Pulmonary artery endothelial cell (primary cell): ENCODE measurements at regions not wholly inside any gene's neighbourhood (a gene's known extent, or its start where the extent isn't known, plus 50 kb on each side); places are given as distances from the start of the nearest gene placed in this dataset.
"Not testable (repeated sequence)": the region's sequence is repeated elsewhere in the genome, so short reads cannot be mapped to it uniquely, and the experiment has no call there.

Experiments
- DNase-seq: peaks from one replicate; pipeline ENCODE4 v3.0.0-alpha.2; 2011; ENCODE audit warnings: low read depth, low spot score

DNA sequence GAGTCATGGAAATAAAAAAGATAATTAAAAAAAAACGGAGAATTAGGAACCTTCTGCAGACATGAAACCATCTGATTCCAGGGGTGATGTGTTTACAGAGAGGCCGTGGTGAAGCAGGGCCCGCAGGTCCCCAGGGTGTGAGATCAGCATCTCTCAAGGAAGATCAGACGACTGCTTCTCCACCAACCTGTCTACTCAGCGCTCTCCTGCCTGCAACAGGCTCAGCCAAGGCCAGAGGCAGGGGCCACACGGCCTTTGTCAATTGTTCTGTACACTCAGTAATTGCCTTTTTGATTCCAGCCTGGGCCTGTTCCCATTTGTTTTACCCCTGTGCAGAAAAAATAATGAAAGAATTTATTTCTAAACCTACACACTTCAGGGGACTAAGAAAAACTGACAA is 124.6 kb downstream of the NXPE2 start:
- no peak for DNase-seq

DNA sequence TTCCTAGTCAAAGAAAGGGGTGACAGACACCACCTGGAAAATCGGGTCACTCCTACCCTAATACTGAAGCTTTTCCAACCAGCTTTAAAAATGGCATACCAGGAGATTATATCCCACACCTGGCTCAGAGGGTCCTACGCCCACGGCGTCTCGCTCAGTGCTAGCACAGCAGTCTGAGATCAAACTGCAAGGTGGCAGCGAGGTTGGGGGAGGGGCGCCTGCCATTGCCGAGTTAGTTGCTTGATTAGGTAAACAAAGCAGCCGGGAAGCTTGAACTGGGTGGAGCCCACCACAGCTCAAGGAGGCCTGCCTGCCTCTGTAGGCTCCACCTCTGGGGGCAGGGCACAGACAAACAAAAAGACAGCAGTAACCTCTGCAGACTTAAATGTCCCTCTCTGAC is 127.1 kb downstream of the NXPE2 start:
- DNase-seq = not testable (repeated sequence)

DNA sequence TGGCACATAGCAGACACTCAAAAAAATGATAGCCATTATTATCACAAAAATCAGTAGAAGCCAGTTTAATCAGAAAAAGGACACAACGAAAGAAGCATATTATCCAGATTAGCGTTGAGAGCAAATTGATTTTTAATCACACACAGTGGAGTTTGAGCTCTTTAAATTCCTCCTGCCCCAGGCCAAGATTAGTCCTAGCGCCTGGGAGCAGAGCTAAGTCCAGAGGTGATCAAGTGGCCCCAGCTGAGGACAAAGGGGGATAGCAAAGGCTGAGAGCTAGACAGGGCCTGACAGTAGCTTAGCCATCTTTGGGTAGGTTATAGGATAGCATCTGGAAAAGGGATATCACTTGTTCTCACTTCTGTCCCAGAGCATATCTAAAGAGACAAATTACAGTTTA is 133.6 kb downstream of the NXPE2 start:
- no peak for DNase-seq

DNA sequence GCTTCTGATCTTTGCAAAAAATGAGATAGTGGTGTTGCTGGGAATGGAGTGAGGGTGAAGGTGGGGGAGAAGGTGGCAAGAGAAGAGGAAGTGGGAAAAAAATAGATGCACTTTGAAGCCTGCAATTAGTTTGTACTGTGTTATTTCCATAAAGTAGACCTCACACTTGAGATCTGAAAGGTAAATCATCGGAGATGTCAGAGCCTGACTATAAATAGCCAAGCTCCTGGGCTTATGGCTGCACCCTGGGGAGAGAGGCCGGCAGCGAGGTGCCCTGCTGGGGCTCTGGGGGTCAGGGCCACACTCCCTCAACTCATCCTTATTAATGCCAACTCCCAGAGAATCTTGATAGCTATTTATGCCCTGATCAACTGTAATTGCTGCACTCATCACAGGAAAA is 134.4 kb downstream of the NXPE2 start:
- no peak for DNase-seq

DNA sequence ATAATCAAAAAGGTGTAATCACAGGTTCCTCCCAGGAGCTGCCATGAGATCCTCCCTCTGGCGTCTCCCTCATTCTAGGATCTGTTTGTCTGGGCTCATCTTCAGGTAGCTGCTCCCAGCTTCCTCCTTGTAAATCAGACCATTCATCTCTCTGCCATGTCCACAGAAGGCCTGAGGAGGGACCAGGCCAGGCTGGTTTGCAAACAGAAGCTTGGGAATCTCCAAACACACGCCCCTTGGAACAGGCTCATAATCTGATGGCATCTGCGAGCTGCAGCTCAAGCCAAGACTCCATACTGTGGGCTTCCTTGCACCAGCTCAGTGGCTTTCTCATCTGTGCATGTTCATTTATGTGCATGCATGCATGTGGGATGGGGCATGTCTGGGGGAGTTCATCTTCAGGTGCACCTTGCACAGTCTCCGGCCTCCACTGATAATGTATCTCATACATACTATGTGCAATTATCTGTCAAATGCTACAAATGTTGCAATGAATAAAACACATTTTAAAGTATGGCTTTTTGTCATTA is 134.9 kb downstream of the NXPE2 start:
- no peak for DNase-seq

DNA sequence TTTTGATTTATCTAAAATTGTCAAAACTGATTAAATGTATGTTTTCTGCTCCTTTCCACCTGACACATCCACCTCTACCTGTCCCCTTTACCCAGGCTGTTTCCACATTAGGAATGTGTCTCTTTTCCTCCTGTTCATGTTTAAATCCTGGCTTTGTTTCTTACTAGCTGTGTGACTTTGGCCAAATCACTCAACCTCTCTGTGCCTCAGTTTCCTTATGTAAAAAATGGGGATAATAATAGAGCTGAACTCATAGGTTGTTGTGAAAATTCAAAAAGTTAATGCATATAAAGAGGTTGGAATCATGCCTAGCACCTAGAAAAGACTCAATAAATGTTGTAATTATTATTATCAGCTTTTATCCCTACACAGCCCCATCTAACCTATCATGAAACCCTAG is 136.8 kb downstream of the NXPE2 start:
- DNase-seq = no peak

DNA sequence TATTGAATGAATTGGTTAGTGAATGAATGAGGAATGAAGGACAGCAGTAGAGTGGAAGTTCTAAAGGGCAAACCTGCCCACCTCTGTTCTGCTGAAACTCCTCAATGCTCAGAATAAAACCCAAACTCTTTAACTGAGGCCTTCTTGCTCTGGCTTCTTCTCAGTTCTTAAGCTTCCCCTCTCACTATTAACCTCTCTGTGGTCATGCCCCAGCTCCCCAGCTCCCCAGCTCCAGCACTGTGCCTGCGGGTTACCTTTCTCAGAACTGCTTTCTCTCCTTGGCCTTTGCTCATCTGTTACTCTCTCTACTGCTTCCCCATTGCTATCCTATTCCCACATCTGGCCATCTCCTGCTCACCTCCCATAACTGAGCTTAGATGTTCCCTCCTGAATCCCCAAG is 137.4 kb downstream of the NXPE2 start:
- DNase-seq = no peak

DNA sequence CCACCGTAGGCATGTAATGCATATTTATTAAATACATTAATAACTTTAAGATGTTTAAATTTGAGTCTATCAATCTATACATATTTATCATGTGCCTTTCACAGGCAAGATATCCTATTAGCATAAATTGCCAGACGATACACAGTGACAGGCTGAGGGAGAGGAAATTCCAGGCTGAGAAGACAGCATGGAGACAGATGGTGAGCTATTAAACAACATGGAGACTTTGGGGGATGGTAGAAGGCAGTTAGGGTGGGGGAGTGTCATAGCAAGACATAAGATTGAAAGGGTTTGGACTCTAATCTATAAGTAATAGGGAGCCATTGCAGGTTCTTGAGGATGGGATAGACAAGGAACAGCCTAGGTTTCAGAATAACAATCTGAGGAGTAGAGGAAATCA is 138.5 kb downstream of the NXPE2 start:
- DNase-seq = no peak

DNA sequence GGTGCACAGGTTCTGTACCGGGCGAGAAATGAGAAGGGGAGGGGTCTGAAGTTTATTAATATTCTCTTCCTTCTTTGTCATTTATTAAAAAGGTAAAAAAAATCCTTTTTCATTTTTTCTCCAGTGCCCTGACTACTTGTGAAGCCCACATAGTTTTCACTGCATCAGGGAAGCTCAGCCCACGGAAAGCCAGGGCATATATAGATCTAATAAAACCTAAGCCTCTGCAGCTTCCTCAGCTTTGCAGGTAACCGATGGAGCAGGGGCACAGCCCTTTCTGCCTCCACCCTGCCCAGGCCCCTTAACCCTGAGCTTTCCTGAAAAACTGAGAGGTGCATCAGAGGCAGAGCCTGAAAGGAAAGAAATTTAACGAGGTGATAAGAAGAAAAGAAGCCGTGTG is 140.1 kb downstream of the NXPE2 start:
- no peak for DNase-seq

DNA sequence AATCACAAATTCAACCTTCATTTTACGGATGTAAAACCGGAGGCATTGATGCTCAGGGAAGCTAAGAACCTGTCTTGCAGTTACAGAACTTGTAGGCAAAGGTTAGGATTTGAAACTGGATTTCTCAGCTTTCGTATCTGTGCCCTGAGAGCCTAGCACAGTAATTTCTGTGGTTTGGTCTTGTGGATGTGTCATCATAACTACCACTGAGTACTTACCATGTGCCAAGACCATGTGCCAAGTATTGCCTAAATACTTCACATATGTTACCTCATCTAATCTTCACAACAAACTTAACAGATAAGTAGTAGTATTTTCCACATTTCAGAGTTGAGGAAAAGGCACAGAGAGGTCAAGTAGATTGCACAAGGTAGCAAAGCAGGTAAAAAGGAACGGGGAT is 140.7 kb downstream of the NXPE2 start:
- no peak for DNase-seq

DNA sequence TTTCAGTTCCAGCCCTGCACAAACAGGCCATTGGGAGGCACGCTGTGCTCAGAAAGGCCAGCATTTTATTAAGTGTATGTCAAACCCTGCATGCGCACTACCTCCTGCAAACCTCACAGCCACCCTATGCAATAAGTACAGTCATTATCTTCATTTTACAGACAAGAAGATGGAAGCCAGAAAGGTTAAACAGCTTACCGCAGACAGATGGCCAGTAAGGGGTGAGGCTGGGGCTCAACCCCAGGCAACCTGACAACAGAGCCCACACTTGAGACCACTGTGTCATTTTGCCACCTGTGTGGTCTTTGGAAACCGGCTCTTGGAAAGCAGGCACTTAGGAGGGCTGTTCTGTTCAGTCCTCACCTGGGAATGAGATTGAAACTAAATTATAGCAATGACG is 142.3 kb downstream of the NXPE2 start:
- no peak for DNase-seq

DNA sequence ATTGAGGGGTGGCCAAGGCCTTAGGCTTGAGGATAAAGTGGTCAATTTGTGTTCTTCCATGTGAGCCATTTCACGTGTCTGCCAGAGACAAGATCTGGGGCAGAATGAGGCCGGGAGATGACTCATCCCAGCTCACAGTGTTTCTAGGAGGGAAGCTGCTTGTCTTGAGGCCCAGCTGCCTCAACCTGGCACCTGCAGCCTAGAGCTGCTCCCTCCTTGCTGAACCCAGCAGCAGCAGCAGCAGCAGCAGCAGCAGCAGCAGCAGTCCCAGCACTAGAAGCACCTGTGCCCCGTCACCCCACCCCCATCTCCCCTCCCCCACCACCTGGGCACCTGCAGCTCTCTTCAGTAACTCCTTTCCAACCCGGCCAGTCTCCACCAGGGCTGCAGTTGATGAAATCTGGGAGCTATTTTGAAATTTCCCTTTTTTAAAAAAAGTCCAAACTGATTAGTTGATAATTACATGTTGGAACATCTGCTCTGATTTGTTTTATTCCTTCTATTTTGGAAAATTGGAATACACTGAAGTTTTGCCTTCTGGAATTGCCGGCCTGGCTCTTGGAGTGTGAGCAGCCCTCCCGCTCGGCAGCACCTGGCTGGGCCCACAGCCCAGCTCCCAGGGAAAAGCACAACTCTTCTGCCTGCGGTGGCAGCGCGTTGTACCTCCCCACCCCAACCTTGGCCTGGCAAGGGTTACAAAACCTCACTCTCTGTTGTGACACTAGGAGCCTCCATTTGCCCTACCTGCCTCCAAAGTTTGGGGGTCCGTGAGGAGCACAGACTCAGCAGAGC is 143.5 kb downstream of the NXPE2 start:
- no peak for DNase-seq

DNA sequence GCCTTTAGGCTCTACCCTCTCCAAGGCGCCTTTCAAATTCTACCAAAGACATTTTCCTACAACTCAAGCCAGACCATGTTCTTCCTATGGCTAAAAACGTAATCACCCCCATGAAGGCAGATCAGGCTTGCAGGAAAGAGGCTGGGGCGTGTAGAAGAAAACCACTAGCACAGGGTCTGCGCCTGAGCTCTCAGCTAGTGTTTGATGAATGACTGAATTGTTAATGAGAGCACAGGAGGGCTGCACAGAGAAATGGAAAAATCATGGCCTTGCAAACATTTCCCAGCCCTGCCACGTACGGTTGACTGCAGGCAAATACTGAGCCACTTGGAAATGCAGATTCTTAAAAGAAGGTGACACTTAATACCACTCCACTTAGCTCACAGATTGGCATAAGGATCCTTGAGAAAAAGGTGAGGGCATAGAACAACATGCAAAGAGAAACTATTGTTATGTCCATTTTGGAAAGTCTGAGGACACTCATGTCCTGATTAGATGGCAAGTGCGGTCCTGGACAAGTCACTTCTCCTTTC is 148.6 kb downstream of the NXPE2 start:
- no peak for DNase-seq

DNA sequence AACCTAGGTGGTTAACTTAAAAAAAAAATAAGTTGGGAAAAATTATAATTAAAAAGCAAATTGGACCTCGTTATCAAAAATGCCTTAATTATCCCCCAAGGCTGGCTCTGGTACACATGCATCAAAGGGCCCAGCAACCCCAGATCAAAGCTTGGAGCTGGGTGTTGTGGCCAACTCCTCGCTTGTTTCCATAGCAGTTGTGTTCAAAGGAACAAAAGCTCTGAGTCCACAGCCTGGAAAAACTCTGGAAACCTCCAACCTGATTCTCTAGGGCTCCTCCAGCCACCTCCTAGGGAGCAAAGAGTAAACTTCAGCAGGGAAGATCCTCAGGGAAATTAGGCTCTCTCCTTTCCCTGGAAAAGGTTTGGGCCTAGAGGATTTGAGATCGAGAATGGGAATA is 149.4 kb downstream of the NXPE2 start:
- DNase-seq = no peak

DNA sequence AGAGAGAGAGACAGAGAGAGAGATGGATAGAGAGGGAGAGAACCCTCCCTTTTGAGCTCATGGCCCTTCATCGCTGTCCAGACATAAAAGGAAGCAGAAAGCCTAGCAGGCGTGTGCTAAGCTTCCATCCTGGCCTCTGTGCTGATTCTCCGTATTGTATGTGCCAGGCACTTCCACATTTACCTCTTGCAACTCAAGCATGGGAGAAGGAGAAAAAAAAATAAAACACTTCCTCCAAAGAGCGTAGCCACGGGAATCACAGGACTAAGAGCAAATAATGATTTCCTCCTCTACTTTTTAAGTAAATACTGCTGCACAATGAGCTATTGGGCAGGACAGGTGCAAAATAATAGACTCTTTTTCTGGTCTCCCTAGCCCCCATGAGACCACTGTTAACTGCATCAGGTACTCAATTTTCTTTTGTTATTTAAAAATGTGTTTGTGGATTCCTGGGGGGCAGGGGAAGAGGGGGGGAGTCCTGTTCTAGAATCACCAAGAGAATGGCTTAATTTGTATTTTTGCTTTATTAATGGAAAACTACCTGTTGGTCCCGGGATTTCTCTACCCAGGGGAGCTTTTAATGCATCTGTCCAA is 154.3 kb downstream of the NXPE2 start:
- DNase-seq = no peak

DNA sequence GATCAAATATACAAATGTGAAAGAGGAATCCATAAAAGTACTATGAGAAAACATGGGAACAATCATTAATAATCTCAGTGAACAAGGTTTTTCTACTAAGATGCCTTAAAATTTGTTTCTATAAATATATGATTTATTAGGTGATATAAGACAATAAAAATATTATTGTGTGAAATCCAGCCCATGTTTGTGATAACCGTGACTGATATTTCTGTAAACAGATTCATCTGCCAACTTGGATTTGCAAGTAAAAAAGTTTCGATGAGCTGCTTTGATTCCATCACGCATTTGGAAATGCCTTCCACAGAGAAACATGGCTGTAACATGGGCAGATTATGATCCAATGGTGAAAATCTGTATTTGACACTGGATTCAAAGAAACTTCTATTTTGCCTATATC is 157.8 kb downstream of the NXPE2 start:
- DNase-seq = no peak

DNA sequence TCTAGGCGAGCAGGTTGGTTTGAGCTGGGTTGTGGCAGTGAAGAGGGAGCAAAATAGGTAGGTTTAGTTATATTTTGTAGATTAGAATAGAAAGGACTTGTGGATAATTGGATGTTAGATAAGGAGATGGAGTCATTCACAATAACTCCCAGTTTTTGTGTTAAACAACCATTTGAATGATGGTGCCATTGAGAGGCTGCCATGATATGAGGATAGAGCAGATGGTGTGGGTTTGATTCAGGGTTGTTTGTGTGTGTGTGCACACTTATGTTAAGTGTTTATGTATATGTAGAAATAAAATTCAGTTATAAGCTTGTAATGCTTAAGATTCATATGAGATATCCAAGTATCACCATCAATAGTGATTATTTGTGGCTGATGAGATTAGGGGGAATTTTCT is 166.6 kb downstream of the NXPE2 start:
- no peak for DNase-seq

DNA sequence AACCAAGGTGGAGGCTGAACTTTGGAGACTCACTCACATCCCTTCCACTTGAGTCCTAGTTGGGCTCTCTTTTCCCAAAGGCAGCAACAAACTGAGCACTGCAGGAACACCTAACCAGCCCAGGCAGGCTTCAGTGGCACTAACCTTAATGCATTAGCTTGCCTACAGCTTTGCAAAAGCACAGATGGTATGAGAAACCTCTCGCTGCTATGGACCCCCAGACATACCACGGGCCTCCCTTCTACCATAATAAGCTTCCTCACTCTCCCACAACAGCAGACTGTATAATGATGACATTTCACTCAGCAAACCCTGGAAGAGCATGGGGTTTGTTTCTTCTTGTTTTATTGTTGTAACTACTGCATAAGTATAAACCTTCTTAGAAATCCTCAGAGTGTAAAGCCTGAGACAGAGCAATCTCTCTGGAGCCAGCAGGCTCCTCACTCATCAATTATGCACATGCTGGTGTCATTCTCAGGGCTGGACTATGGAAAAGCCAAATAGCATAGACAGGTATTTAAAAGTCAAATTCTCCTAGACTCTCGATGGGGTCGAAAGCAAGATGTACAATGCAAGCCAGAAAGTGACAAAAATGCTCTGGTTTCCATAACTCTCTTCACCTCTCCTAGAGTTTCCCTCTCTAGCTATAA is 167.6 kb downstream of the NXPE2 start:
- DNase-seq = no peak

DNA sequence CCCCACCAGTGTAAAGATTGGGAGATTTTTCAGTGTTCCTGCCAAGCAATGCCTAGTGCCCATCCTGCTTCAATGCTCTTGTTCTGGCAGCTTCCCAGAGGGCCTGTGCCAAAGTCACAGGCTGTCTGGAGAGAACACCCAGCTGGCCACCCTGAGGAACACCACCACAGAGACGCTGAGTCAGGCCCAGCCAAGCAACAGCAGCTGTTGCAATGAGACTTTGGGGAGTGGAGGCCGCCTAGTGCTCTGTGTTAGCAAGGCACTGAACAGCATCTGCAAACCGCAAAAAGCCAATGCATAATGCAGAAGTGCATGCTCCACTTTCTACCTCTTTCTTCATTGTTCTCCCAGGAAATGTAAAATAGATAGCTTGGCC is 168.1 kb downstream of the NXPE2 start:
- DNase-seq = no peak

DNA sequence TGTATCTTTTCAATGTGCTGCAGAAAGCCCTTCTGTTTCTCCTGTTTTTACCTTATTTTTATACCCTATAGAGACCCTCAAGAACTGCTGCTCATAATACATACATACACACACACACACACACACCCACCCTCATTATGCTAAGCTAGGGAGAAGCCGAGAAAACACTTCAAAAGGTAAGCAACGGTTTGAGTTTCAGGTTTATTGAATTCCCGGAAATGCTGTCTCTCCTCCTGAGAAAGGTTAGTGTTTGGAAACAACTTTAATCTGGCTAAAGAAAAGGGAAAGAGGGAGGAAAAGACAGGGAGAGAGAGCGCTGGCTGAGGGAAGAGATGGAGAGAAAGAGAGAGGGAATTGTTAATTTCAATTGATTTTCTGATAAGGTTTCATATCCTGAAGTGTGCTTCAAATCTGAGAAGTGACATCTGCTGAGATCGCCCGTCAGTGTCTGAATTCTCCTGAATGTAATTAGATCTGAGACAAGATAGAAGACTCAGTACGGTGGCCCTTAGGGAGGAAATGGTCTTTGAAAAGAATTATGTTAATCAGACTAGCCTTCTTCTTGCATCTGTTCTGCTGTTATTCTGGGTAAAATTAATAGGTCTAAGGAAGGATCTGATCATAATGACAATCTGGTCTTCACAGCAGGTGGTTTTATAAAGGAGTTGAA is 169.1 kb downstream of the NXPE2 start:
- no peak for DNase-seq

DNA sequence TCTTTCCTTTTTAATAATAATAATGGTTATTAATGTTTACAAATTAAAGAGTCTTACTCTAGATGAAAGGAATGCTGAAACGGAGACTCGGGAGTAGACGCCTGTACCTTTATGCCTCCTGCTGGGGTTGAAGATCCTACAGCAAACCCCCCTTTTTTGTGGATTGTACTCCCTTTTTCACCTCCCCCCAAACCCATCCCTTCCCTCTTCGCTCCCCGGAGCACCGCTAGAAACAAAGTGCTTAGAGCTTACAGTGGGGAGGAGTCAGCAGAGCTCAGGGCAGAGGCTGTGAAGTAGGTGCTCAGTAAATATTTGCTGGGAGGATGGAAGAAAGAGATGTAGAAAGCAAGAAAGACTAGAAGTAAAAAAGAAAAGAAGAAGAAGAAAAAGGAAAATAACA is 169.7 kb downstream of the NXPE2 start:
- DNase-seq = no peak

DNA sequence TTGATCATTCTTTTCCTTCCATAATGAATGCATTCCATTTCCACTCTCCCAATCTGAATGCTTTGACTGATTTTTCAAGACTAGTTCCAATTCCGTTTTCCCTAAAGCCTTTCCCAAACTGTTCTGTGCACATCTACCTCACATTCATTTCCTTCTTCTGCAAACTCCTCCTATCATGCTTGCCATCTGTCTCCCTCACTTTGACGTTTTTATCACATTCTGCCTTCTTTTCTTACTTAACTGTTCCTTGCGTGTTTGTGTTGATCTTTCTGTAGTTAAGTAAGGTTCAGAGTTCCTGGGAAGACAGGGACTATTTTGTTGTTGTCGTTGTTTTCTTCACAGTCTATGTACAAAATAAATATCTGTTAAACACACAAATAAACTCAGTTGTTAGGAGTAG is 179.0 kb downstream of the NXPE2 start:
- no peak for DNase-seq
